Kidney (tissue), 13 donors: ENCODE measurements at regions not wholly inside any gene's neighbourhood (a gene's known extent, or its start where the extent isn't known, plus 50 kb on each side); places are given as distances from the start of the nearest gene placed in this dataset.

Experiments used
- DNase-seq, 5 donors: peaks; one replicate each; pipeline ENCODE4 v3.0.0-alpha.2; 2013 to 2020
- FAIRE-seq: peaks from 2 replicates; lab custom pipeline; 2012; peaks lifted over from hg19 to GRCh38; lab: Jason Lieb, UNC
- H3K27ac ChIP-seq, 2 donors: one replicate each; pipeline ENCODE4 v1.7.0; 2013; ENCODE audit warnings: low read depth in 2 of 2, low read length in 2 of 2, inconsistent platforms in 1 of 2
- H3K27me3 ChIP-seq: one replicate; pipeline ENCODE4 v1.7.1; 2013; ENCODE audit warnings: low read length, inconsistent platforms; ENCODE audit not compliant: control insufficient read depth, insufficient read depth
- H3K36me3 ChIP-seq, 3 donors: one replicate each; pipeline versions ENCODE4 v1.7.0 to v1.7.1; 2013; ENCODE audit warnings: low read length in 3 of 3, control low read depth in 1 of 3, inconsistent platforms in 1 of 3; ENCODE audit not compliant: insufficient read depth in 3 of 3, control insufficient read depth in 2 of 3
- H3K4me1 ChIP-seq, 3 donors: one replicate each; pipeline versions ENCODE4 v1.7.0 to v1.7.1; 2013; ENCODE audit warnings: low read length in 3 of 3, inconsistent platforms in 1 of 3, low read depth in 1 of 3; ENCODE audit not compliant: control insufficient read depth in 2 of 3, insufficient read depth in 2 of 3
- H3K4me3 ChIP-seq, 3 donors: one replicate each; pipeline versions ENCODE4 v1.7.0 to v1.8.1; 2013; ENCODE audit warnings: low read length in 3 of 3, control low read depth in 1 of 3, inconsistent platforms in 1 of 3
- H3K9ac ChIP-seq, 3 donors: one replicate each; pipeline versions ENCODE4 v1.7.0 to v1.7.1; 2013; ENCODE audit warnings: low read length in 3 of 3, control low read depth in 1 of 3, inconsistent platforms in 1 of 3
- H3K9me3 ChIP-seq, 3 donors: one replicate each; pipeline versions ENCODE4 v1.7.0 to v1.7.1; 2013; ENCODE audit warnings: low read length in 3 of 3, control low read depth in 1 of 3, inconsistent platforms in 1 of 3; ENCODE audit not compliant: control insufficient read depth in 2 of 3, insufficient read depth in 1 of 3
- CTCF ChIP-seq: IDR thresholded peaks from 3 replicates; pipeline ENCODE4 v1.5.1; 2012; ENCODE audit warnings: mild to moderate bottlenecking, moderate library complexity, borderline replicate concordance; ENCODE audit not compliant: insufficient read depth; ENCODE audit errors: extremely low read depth
- intact Hi-C: fragments of 100-400 bp; cut with DNase I; formaldehyde crosslinking; loops from one replicate; pipeline ENCODE4 v1.11.1; 2022
- donor health status: control.
- donor health status: control.
- donor health status: control.
- donor health status: control.
- donor health status: control.
- donor health status: DM: yes; HTN: yes; CAD: no.
- donor health status: Normal renal cell carcinoma (clear cell type).

DNA sequence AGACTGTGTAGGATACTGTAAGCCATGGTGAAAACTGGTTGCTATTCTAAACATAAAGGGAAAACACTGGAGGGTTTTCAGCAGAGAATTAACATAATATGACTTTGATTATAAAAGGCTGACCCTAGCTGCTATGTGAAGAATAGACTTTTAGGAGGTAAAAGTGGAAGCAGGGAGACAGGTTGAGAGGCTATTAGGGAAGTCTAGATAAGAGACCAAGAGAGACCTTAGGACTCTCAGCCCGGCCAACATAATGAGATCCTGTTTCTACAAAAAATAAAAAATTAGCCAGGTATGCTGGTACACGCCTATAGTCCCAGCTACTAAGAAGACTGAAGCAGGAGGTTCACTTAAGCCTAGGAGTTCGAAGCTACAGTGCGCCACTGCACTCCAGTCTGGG, 393.2 kb upstream of the PMFBP1 start:
- no peak for TF ChIP-seq CTCF
- DNase-seq, result no peak
- intact Hi-C loops, result no loop called here
- Histone ChIP-seq H3K9me3 (no peaks in the 10 kb centered on the region), H3K27me3 (no peaks in the 10 kb centered on the region), H3K4me1 (no peaks in the 10 kb centered on the region), H3K4me3 (no peak overlapping the region), H3K36me3 (no peaks in the 10 kb centered on the region), H3K27ac (no peak overlapping the region), H3K9ac (no peak overlapping the region)
- no peak for FAIRE-seq

GRCh38 chr16:72560617-72561016, 388.7 kb upstream of the PMFBP1 start:
- FAIRE-seq, result peak; percentile 38
- intact Hi-C loops, result no loop called here

GRCh38 chr16:72558501-72558900, 386.5 kb upstream of the PMFBP1 start:
- intact Hi-C loops, result no loop called here
- Histone ChIP-seq H3K9ac (no peak overlapping the region), H3K4me1 (peaks cover 0 to 5% (median 0%) of the 10 kb centered on the region in 3 donors), H3K9me3 (no peaks in the 10 kb centered on the region), H3K27me3 (no peaks in the 10 kb centered on the region), H3K4me3 (no peak overlapping the region), H3K27ac (no peak overlapping the region), H3K36me3 (no peaks in the 10 kb centered on the region)
- no peak for DNase-seq
- FAIRE-seq, result no peak
- TF ChIP-seq CTCF, result no peak

More at GRCh38 chr16:72560617-72561016, 388.7 kb upstream of the PMFBP1 start:
- no peak overlapping the region for H3K4me3 ChIP-seq
- TF ChIP-seq CTCF, result no peak
- no peak for DNase-seq
- H3K4me1 ChIP-seq, result peaks cover 0 to 5% (median 0%) of the 10 kb centered on the region in 3 donors
- no peaks in the 10 kb centered on the region for H3K27me3 ChIP-seq
- no peaks in the 10 kb centered on the region for H3K9me3 ChIP-seq
- H3K27ac ChIP-seq, result no peak overlapping the region
- H3K9ac ChIP-seq, result no peak overlapping the region
- H3K36me3 ChIP-seq, result no peaks in the 10 kb centered on the region

DNA sequence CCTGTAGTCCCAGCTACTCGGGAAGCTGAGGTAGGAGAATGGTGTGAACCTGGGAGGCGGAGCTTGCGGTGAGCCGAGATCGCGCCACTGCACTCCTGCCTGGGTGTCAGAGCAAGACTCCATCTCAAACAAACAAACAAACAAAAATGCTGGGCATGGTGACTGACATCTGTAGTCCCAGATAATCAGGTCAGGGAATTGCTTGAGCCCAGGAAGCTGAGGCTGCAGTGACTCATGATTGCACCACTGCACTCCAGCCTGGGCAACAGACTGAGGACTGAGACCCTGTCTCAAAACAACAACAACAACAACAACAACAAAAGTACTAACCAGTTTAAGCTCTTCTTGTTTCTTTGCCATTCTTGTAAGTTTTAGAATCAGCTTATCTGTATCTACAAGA, 383.0 kb upstream of the PMFBP1 start:
- DNase-seq, result no peak
- H3K9me3 ChIP-seq, result no peaks in the 10 kb centered on the region
- intact Hi-C loops, result no loop called here
- no peak overlapping the region for H3K4me3 ChIP-seq
- H3K4me1 ChIP-seq, result peaks cover 0 to 5% (median 0%) of the 10 kb centered on the region in 3 donors
- no peak for TF ChIP-seq CTCF
- no peaks in the 10 kb centered on the region for H3K36me3 ChIP-seq
- no peak overlapping the region for H3K9ac ChIP-seq
- no peak overlapping the region for H3K27ac ChIP-seq
- no peaks in the 10 kb centered on the region for H3K27me3 ChIP-seq
- FAIRE-seq, result no peak
